Gastroesophageal sphincter (tissue), 4 donors: ENCODE measurements at regions not wholly inside any gene's neighbourhood (a gene's known extent, or its start where the extent isn't known, plus 50 kb on each side); places are given as distances from the start of the nearest gene placed in this dataset.
A peak's percentile ranks its signal among the peaks of the same experiment; 100 is the strongest.

Source experiments
- ATAC-seq: fragments of 150-250 bp; one replicate; pipeline ENCODE4 v1.9.1; 2016; ENCODE audit warnings: mild to moderate bottlenecking, moderate library complexity
- H3K27ac ChIP-seq, 4 donors: fragments of 200-600 bp; sonication (generic) in 3 of 4; 1 replicate in 3 of 4; 2 replicates in 1 of 4; pipeline ENCODE4 v1.5.1; 2016 to 2019
- H3K27me3 ChIP-seq: fragments of 200-600 bp; sonication (generic); one replicate; pipeline ENCODE4 v1.5.1; 2019
- H3K36me3 ChIP-seq, 2 donors: fragments of 200-600 bp; sonication (generic); one replicate each; pipeline ENCODE4 v1.5.1; 2019; ENCODE audit warnings: control low read depth in 1 of 2
- H3K4me1 ChIP-seq, 3 donors: fragments of 200-600 bp; sonication (generic); 1 replicate in 2 of 3; 2 replicates in 1 of 3; pipeline ENCODE4 v1.5.1; 2016 to 2019; ENCODE audit warnings: control low read depth in 2 of 3
- H3K4me3 ChIP-seq, 2 donors: fragments of 200-600 bp; sonication (generic); one replicate each; pipeline ENCODE4 v1.5.1; 2019; ENCODE audit warnings: mild to moderate bottlenecking in 1 of 2, moderate library complexity in 1 of 2
- H3K9me3 ChIP-seq, 3 donors: fragments of 200-600 bp; sonication (generic); one replicate each; pipeline ENCODE4 v1.5.1; 2017 to 2019; ENCODE audit warnings: control low read depth in 2 of 3
- CTCF ChIP-seq, 4 experiments: fragments of 200-600 bp in 2 of 4; fragments of 450-650 bp in 2 of 4; sonication (generic) in 1 of 4; IDR thresholded peaks; one replicate each; pipeline ENCODE4 v1.5.1; 2017 to 2019; ENCODE audit warnings: antibody characterized with exemption in 4 of 4, mild to moderate bottlenecking in 2 of 4, moderate library complexity in 2 of 4
- EP300 ChIP-seq: sonication (generic); formaldehyde crosslinking; IDR thresholded peaks from one replicate; pipeline ENCODE4 v1.6.1; 2017; ENCODE audit warnings: antibody characterized with exemption, mild to moderate bottlenecking
- POLR2A ChIP-seq, 2 donors: fragments of 450-650 bp; IDR thresholded peaks; one replicate each; pipeline ENCODE4 v1.6.1; 2017; ENCODE audit warnings: antibody characterized with exemption in 2 of 2, mild to moderate bottlenecking in 2 of 2, moderate library complexity in 1 of 2
- POLR2AphosphoS5 ChIP-seq: sonication (generic); formaldehyde crosslinking; IDR thresholded peaks from one replicate; pipeline ENCODE4 v1.6.1; 2017; ENCODE audit warnings: antibody characterized with exemption
- WGBS, 2 donors: methylation state at CpG; one replicate each; pipeline ENCODE4 v1.1.5; 2018; ENCODE audit warnings: low coverage in 1 of 2; 5-methylcytosine and 5-hydroxymethylcytosine counted together

- WGBS, 2 donors = 18 to 21% methylated on average over 14 to 15 of the region's 15 CpGs
- Histone ChIP-seq H3K27ac (peak overlapping the region in 2 of 4 donors; percentile 4 to 38), H3K4me1 (peaks cover 0 to 5% (median 0%) of the 10 kb centered on the region in 3 donors), H3K4me3 (no peak overlapping the region), H3K9me3 (no peaks in the 10 kb centered on the region), H3K36me3 (no peaks in the 10 kb centered on the region), H3K27me3 (no peaks in the 10 kb centered on the region)
- TF ChIP-seq EP300 (no peak), POLR2A (IDR thresholded peaks at IDR 0.05) (no peak), CTCF (IDR thresholded peaks at IDR 0.05) (no peak), POLR2AphosphoS5 (no peak)
- peak; percentile 42 for ATAC-seq
These were observed 107.2 kb upstream of the STC2 start for GRCh38 chr5:173435447-173435846.

DNA sequence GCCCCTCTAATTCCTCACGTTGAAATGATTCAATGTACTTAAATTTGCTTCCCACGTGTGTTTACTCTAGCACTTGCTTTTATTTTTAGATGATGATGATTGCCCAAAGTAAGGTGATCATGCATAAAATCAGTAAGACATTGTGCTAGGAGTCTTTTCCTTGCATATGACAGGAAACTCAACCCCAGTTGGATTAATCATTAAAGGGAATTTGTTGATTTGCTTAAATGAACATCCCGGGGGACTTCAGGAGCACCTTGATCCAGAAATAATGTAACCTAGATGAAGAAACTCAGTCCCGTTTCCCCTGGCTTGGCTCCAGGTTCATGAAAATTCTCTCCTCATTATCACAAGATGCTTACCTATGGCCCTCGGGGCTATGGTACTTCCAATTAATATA, 106.1 kb upstream of the STC2 start:
- no peaks in the 10 kb centered on the region for H3K36me3 ChIP-seq
- no peaks in the 10 kb centered on the region for H3K9me3 ChIP-seq
- H3K4me3 ChIP-seq = no peak overlapping the region
- no peak overlapping the region for H3K27ac ChIP-seq
- H3K4me1 ChIP-seq = peaks cover 0 to 5% (median 0%) of the 10 kb centered on the region in 3 donors
- no peaks in the 10 kb centered on the region for H3K27me3 ChIP-seq
- WGBS, 2 donors = 88 to 96% methylated on average over 4 to 5 of the region's 5 CpGs
- TF ChIP-seq POLR2A (IDR thresholded peaks at IDR 0.05) = no peak
- no peak for TF ChIP-seq EP300
- no peak for TF ChIP-seq CTCF (IDR thresholded peaks at IDR 0.05)
- TF ChIP-seq POLR2AphosphoS5 = no peak
- ATAC-seq = no peak

DNA sequence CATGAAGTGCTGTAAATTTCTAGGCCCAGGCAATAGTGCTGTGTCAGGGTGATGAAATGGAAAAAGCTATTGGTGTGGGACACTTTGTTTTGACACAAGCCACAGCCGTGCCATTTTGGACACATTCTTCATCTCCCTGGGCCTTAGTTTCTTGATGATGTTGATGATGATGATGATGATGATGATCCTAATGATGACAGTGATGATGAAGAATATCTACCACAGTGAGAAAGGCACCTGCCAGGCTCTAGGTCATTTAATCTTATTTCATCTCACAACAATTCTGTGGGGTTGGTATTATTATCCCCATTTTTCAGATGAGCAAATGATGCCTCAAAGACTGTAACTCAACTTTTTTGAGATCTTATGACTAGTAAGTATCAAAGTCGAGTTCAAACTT, 102.2 kb upstream of the STC2 start:
- Histone ChIP-seq H3K4me1 (peaks cover 0 to 5% (median 0%) of the 10 kb centered on the region in 3 donors), H3K27ac (no peak overlapping the region), H3K36me3 (no peaks in the 10 kb centered on the region), H3K9me3 (no peaks in the 10 kb centered on the region), H3K27me3 (no peaks in the 10 kb centered on the region), H3K4me3 (no peak overlapping the region)
- ATAC-seq = no peak
- TF ChIP-seq EP300 (no peak), POLR2A (IDR thresholded peaks at IDR 0.05) (no peak), POLR2AphosphoS5 (no peak), CTCF (IDR thresholded peaks at IDR 0.05) (no peak)
- WGBS, 2 donors = 79 to 100% methylated on average over 2 of the region's 2 CpGs

GRCh38 chr5:173429489-173430150, 101.4 kb upstream of the STC2 start:
- Histone ChIP-seq H3K4me1 (no peaks in the 10 kb centered on the region), H3K27me3 (no peaks in the 10 kb centered on the region), H3K9me3 (no peaks in the 10 kb centered on the region), H3K27ac (no peak overlapping the region), H3K36me3 (no peaks in the 10 kb centered on the region), H3K4me3 (no peak overlapping the region)
- ATAC-seq = no peak
- 78 to 90% methylated on average over 3 of the region's 3 CpGs for WGBS, 2 donors
- TF ChIP-seq CTCF (IDR thresholded peaks at IDR 0.05) (no peak), EP300 (no peak), POLR2AphosphoS5 (no peak), POLR2A (IDR thresholded peaks at IDR 0.05) (no peak)

DNA sequence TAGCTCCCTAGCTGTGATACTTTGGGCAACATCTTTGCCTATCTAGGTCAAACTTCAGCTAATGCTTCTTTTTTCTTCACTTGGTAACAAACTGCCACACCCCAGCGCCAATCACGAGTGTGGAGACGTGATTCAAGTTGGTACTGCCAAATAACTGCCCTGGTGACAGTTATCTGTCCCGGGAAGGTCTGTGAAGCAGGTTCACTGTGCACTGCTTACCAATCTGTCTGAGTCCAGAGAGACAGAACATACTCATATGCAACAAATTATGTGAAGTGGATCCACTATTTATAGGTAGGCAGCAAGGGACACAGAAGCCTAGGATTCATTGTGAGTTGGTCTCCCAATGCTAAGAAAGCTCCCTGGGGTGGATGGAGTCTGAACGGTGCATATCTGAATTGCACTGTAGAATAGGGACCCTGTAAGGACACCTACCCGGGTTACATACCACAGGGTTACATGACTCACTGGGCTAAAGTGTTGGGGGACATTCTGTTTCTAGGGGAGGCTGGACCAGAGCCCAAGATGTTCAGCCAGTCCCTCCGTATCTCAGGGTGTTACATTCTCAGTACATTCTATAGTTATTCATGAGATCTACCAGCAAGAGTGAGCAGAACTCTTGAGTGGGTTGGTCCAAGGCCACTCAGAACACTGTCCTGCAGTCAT, 95.4 kb upstream of the STC2 start:
- no peak overlapping the region for H3K4me3 ChIP-seq
- H3K9me3 ChIP-seq = peaks cover 0 to 21% (median 0%) of the 10 kb centered on the region in 3 donors
- no peak overlapping the region for H3K27ac ChIP-seq
- no peak for TF ChIP-seq EP300
- no peak for TF ChIP-seq POLR2A (IDR thresholded peaks at IDR 0.05)
- no peak for TF ChIP-seq CTCF (IDR thresholded peaks at IDR 0.05)
- TF ChIP-seq POLR2AphosphoS5 = no peak
- no peaks in the 10 kb centered on the region for H3K36me3 ChIP-seq
- H3K27me3 ChIP-seq = no peaks in the 10 kb centered on the region
- no peak for ATAC-seq
- H3K4me1 ChIP-seq = peaks cover 0 to 9% (median 0%) of the 10 kb centered on the region in 3 donors
- WGBS, 2 donors = 83% methylated on average over 2 of the region's 7 CpGs; no CpG with 5 or more reads in 1 of the 2 donors
